GM23338 (cell line): ENCODE measurements at regions not wholly inside any gene's neighbourhood (a gene's known extent, or its start where the extent isn't known, plus 50 kb on each side); places are given as distances from the start of the nearest gene placed in this dataset.

Source experiments
- ATAC-seq: fragments of 200-7000 bp; cut with Tn5 transposase; 3 replicates; pipeline ENCODE4 v1.9.1; 2020
- DNase-seq: peaks from one replicate; pipeline ENCODE4 v3.0.0-alpha.2; 2015; ENCODE audit warnings: low spot score
- H2AFZ ChIP-seq: fragments of 200-600 bp; sonication (generic); 2 replicates; pipeline ENCODE4 v1.8.0; 2016; ENCODE audit warnings: antibody characterized with exemption, mild to moderate bottlenecking, moderate library complexity
- H3F3A ChIP-seq: fragments of 200-600 bp; sonication (generic); replicated peaks from 2 replicates; pipeline ENCODE4 v1.8.0; 2017; ENCODE audit warnings: antibody characterized with exemption, mixed run types, low read depth
- H3K27ac ChIP-seq: fragments of 200-600 bp; sonication (generic); 2 replicates; pipeline ENCODE4 v1.6.1; 2016; ENCODE audit warnings: low read depth
- H3K27me3 ChIP-seq: fragments of 200-600 bp; sonication (generic); 2 replicates; pipeline ENCODE4 v1.8.0; 2016; ENCODE audit warnings: mild to moderate bottlenecking, mixed run types, moderate library complexity; ENCODE audit not compliant: insufficient read depth
- H3K36me3 ChIP-seq: fragments of 200-600 bp; sonication (generic); 2 replicates; pipeline ENCODE4 v1.8.0; 2016; ENCODE audit warnings: mild to moderate bottlenecking; ENCODE audit not compliant: insufficient read depth
- H3K4me1 ChIP-seq: fragments of 200-600 bp; sonication (generic); 2 replicates; pipeline ENCODE4 v1.8.0; 2016; ENCODE audit warnings: mild to moderate bottlenecking, moderate library complexity; ENCODE audit not compliant: insufficient read depth
- H3K4me2 ChIP-seq: fragments of 200-600 bp; sonication (generic); 2 replicates; pipeline ENCODE4 v1.7.1; 2017; ENCODE audit warnings: mixed run types
- H3K4me3 ChIP-seq: fragments of 200-600 bp; sonication (generic); 2 replicates; pipeline ENCODE4 v1.6.1; 2016; ENCODE audit warnings: mixed run types
- H3K79me2 ChIP-seq: fragments of 200-600 bp; sonication (generic); replicated peaks from 2 replicates; pipeline ENCODE4 v1.8.0; 2017; ENCODE audit warnings: mild to moderate bottlenecking; ENCODE audit not compliant: insufficient read depth
- H3K9me2 ChIP-seq: fragments of 200-600 bp; sonication (generic); 2 replicates; pipeline ENCODE4 v1.8.0; 2017; ENCODE audit not compliant: insufficient read depth
- H4K20me1 ChIP-seq: fragments of 200-600 bp; sonication (generic); replicated peaks from 2 replicates; pipeline ENCODE4 v1.8.0; 2017; ENCODE audit warnings: mild to moderate bottlenecking; ENCODE audit not compliant: insufficient read depth
- H3K27ac Mint-ChIP-seq: 2 replicates; pipeline ENCODE4 v1.8.0; 2020; ENCODE audit warnings: inconsistent platforms, mild to moderate bottlenecking, moderate library complexity, mixed read lengths
- H3K27me3 Mint-ChIP-seq: 3 replicates; pipeline ENCODE4 v1.8.0; 2022; ENCODE audit warnings: low read depth, mild to moderate bottlenecking, moderate library complexity, mixed read lengths, inconsistent platforms; ENCODE audit not compliant: insufficient read depth, poor library complexity
- H3K36me3 Mint-ChIP-seq: 3 replicates; pipeline ENCODE4 v1.8.0; 2021; ENCODE audit warnings: low read depth, mild to moderate bottlenecking, inconsistent platforms, moderate library complexity, mixed read lengths
- H3K4me1 Mint-ChIP-seq: 3 replicates; pipeline ENCODE4 v1.8.0; 2020; ENCODE audit warnings: mild to moderate bottlenecking, inconsistent platforms, mixed read lengths
- H3K4me3 Mint-ChIP-seq: 3 replicates; pipeline ENCODE4 v1.8.0; 2021; ENCODE audit warnings: moderate library complexity, mild to moderate bottlenecking, inconsistent platforms, mixed read lengths
- H3K9me3 Mint-ChIP-seq: 3 replicates; pipeline ENCODE4 v1.8.0; 2020; ENCODE audit warnings: moderate library complexity, mild to moderate bottlenecking, inconsistent platforms, mixed read lengths
- CTCF ChIP-seq, 2 experiments: fragments of 200-600 bp in 1 of 2; sonication (generic) in 1 of 2; conservative IDR thresholded peaks; 2 replicates each; pipeline versions ENCODE4 v1.5.1 to v1.6.1; 2016 to 2017; ENCODE audit warnings: antibody characterized with exemption in 2 of 2, low read depth in 2 of 2, mild to moderate bottlenecking in 2 of 2, moderate library complexity in 1 of 2
- ETS1 ChIP-seq: IDR thresholded peaks from 2 replicates; pipeline ENCODE4 v1.6.1; 2016; ENCODE audit warnings: antibody characterized with exemption
- EZH2 ChIP-seq: fragments of 200-600 bp; sonication (generic); IDR thresholded peaks from one replicate; pipeline ENCODE4 v1.8.0; 2017; ENCODE audit warnings: antibody characterized with exemption, mild to moderate bottlenecking, low read depth; ENCODE audit not compliant: unreplicated experiment
- EZH2phosphoT487 ChIP-seq: fragments of 200-600 bp; sonication (generic); IDR thresholded peaks from one replicate; pipeline ENCODE4 v1.8.1; 2018; ENCODE audit warnings: antibody characterized with exemption; ENCODE audit not compliant: unreplicated experiment
- JUNB ChIP-seq: IDR thresholded peaks from one replicate; pipeline ENCODE4 v1.6.1; 2016; ENCODE audit warnings: antibody characterized with exemption; ENCODE audit not compliant: unreplicated experiment
- NANOG ChIP-seq: IDR thresholded peaks from 2 replicates; pipeline ENCODE4 v1.6.1; 2016; ENCODE audit warnings: antibody characterized with exemption, borderline replicate concordance
- POLR2AphosphoS5 ChIP-seq: IDR thresholded peaks from 2 replicates; pipeline ENCODE4 v1.6.1; 2016; ENCODE audit warnings: antibody characterized with exemption, low read depth
- REST ChIP-seq: IDR thresholded peaks from one replicate; pipeline ENCODE4 v1.6.1; 2018; ENCODE audit warnings: antibody characterized with exemption; ENCODE audit not compliant: unreplicated experiment
- STAT1 ChIP-seq: IDR thresholded peaks from one replicate; pipeline ENCODE4 v1.6.1; 2016; ENCODE audit warnings: antibody characterized with exemption; ENCODE audit not compliant: unreplicated experiment
- ZNF114 ChIP-seq: fragments of 250-450 bp; sonication (Bioruptor Pico); IDR thresholded peaks from 2 replicates; pipeline ENCODE4 v1.5.0; 2020; ENCODE audit warnings: mild to moderate bottlenecking, moderate library complexity
- ZNF331 ChIP-seq: fragments of 250-450 bp; sonication (Bioruptor Pico); IDR thresholded peaks from 2 replicates; pipeline ENCODE4 v1.5.0; 2020; ENCODE audit warnings: low read depth, mild to moderate bottlenecking, moderate library complexity
- ZNF462 ChIP-seq: fragments of 250-450 bp; sonication (Bioruptor Pico); IDR thresholded peaks from 2 replicates; pipeline ENCODE4 v1.5.0; 2020; ENCODE audit warnings: mild to moderate bottlenecking, moderate library complexity

GRCh38 chr6:134806180-134806798 is 143.6 kb downstream of the ALDH8A1 start (continued):
- no peak for TF ChIP-seq REST
- TF ChIP-seq JUNB: no peak
- TF ChIP-seq EZH2: no peak
- no peak for TF ChIP-seq POLR2AphosphoS5
- no peak for TF ChIP-seq NANOG
- no peak for TF ChIP-seq EZH2phosphoT487

- Mint-ChIP-seq H3K36me3 (no peaks in the 10 kb centered on the region), H3K27me3 (no peaks in the 10 kb centered on the region), H3K4me1 (no peaks in the 10 kb centered on the region), H3K4me3 (no peak overlapping the region), H3K27ac (no peak overlapping the region; the same call in 1 of the 2 replicates), H3K9me3 (no peaks in the 10 kb centered on the region)
- DNase-seq (no peak), ATAC-seq (no peak)
- Histone ChIP-seq H4K20me1 (no peaks in the 10 kb centered on the region), H3F3A (no peaks in the 10 kb centered on the region), H3K79me2 (no peaks in the 10 kb centered on the region), H3K36me3 (no peaks in the 10 kb centered on the region), H3K9me2 (no peaks in the 10 kb centered on the region), H3K27ac (no peak overlapping the region), H3K4me3 (no peak overlapping the region), H2AFZ (no peak overlapping the region), H3K4me1 (no peaks in the 10 kb centered on the region), H3K27me3 (no peaks in the 10 kb centered on the region), H3K4me2 (no peak overlapping the region)
- TF ChIP-seq ZNF462 (CRISPR knock-in tag) (no peak), ZNF114 (CRISPR knock-in tag) (no peak), EZH2 (no peak), EZH2phosphoT487 (no peak), POLR2AphosphoS5 (no peak), ZNF331 (CRISPR knock-in tag) (no peak), NANOG (no peak), JUNB (no peak), ETS1 (no peak), STAT1 (no peak), CTCF (conservative IDR thresholded peaks at IDR 0.05; ENCODE audit: low read depth in 2 of 2) (no peak)
These were observed 144.7 kb downstream of the ALDH8A1 start for GRCh38 chr6:134805168-134805567.
